ENCODE measurements at regions not wholly inside any gene's neighbourhood (a gene's known extent, or its start where the extent isn't known, plus 50 kb on each side); places are given as distances from the start of the nearest gene placed in this dataset.

- Histone ChIP-seq H3K4me3 (no peak overlapping the region), H3K27me3 (replicated peaks in 1 of 7) (no peaks in the 10 kb centered on the region), H3K4me1 (no peaks in the 10 kb centered on the region), H3K27ac (no peak overlapping the region), H3K9me3 (no peaks in the 10 kb centered on the region), H3K36me3 (no peaks in the 10 kb centered on the region)
- DNase-seq = no peak
- intact Hi-C loops (cut with DNase I; ENCODE audit: low total_unique reads) = no loop called here
- 63 to 80% (median 69%) methylated on average over 4 of the region's 4 CpGs for WGBS, 5 donors
- TF ChIP-seq POLR2A (IDR thresholded peaks at IDR 0.05) (no peak), POLR2AphosphoS5 (IDR thresholded peaks at IDR 0.05) (no peak)
- TF ChIP-seq, protein P1, sequence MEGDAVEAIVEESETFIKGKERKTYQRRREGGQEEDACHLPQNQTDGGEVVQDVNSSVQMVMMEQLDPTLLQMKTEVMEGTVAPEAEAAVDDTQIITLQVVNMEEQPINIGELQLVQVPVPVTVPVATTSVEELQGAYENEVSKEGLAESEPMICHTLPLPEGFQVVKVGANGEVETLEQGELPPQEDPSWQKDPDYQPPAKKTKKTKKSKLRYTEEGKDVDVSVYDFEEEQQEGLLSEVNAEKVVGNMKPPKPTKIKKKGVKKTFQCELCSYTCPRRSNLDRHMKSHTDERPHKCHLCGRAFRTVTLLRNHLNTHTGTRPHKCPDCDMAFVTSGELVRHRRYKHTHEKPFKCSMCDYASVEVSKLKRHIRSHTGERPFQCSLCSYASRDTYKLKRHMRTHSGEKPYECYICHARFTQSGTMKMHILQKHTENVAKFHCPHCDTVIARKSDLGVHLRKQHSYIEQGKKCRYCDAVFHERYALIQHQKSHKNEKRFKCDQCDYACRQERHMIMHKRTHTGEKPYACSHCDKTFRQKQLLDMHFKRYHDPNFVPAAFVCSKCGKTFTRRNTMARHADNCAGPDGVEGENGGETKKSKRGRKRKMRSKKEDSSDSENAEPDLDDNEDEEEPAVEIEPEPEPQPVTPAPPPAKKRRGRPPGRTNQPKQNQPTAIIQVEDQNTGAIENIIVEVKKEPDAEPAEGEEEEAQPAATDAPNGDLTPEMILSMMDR (IDR thresholded peaks at IDR 0.05 in 8 of 11, conservative IDR thresholded peaks at IDR 0.05 in 3 of 11) = no peak
Observed at GRCh38 chr18:38427736-38428135, 862.1 kb upstream of the CELF4 start.

DNA sequence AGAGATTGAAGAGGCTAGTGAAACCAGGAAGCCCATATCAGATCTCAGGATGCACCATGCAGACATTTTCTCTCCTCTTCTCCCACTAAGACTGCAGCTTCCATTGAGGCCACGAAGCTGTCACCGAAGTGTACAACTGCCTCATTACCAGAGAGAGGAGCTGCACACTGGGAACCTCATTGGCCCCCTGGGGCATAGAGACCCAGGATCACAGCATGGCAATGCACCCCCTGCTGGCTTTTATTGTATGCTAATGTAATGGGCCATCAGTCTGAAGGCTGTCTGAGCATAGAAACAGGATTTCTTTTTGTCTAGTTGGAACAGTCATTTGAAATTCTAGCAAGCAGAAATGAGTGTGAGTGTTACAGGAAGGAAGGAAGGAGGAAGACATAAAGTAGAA is 861.6 kb upstream of the CELF4 start:
- DNase-seq = no peak
- TF ChIP-seq POLR2AphosphoS5 (IDR thresholded peaks at IDR 0.05) (no peak), POLR2A (IDR thresholded peaks at IDR 0.05) (no peak)
- TF ChIP-seq, protein P1 (IDR thresholded peaks at IDR 0.05 in 8 of 11, conservative IDR thresholded peaks at IDR 0.05 in 3 of 11) = no peak
- Histone ChIP-seq H3K27me3 (replicated peaks in 1 of 7) (no peaks in the 10 kb centered on the region), H3K4me1 (no peaks in the 10 kb centered on the region), H3K36me3 (no peaks in the 10 kb centered on the region), H3K4me3 (no peak overlapping the region), H3K27ac (no peak overlapping the region), H3K9me3 (no peaks in the 10 kb centered on the region)
- intact Hi-C loops (cut with DNase I; ENCODE audit: low total_unique reads) = no loop called here
- 85 to 97% (median 91%) methylated on average over 2 of the region's 2 CpGs for WGBS, 5 donors

DNA sequence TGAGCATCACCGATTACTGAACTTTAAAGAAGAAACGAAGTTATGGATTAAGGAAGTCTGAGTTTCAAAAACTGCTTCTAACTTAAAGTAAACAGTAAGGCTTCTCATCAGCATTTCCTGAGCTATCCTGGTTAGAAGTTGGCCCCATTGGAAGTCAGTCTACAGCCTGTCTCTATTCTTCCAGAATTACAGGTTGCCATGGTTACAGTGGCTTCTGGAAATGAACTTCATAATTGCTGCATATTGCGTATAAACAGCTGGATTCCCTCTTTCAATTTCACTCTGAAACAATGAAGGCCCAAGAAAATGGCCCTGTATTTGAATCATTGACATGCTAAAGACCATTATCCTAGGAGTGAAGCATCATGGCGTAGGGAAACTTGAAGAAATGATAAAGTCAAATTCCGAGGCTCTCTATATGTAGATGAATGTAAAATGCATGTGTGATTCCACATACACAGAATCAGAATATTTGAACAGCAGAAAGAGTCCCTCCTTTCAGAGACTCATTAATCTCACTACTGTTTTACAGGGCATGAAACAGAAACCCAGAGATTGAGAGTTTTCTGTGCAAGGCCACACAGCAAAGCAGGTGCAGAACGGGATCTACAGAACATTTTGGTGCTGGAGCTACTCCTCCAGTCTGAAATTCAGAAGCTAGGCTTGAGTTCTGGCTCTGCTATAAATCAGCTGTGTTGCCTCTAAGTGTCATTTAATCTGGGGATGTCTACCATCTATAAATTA is 856.4 kb upstream of the CELF4 start:
- intact Hi-C loops (cut with DNase I; ENCODE audit: low total_unique reads) = no loop called here
- WGBS, 5 donors = 82 to 89% (median 83%) methylated on average over 6 of the region's 6 CpGs
- no peaks in the 10 kb centered on the region for H3K9me3 ChIP-seq
- no peak for DNase-seq
- no peak overlapping the region for H3K27ac ChIP-seq
- no peaks in the 10 kb centered on the region for H3K27me3 ChIP-seq (replicated peaks in 1 of 7)
- TF ChIP-seq POLR2A (IDR thresholded peaks at IDR 0.05) = no peak
- TF ChIP-seq POLR2AphosphoS5 (IDR thresholded peaks at IDR 0.05) = no peak
- TF ChIP-seq, protein P1 (IDR thresholded peaks at IDR 0.05 in 8 of 11, conservative IDR thresholded peaks at IDR 0.05 in 3 of 11) = no peak
- H3K4me3 ChIP-seq = no peak overlapping the region
- no peaks in the 10 kb centered on the region for H3K4me1 ChIP-seq
- no peaks in the 10 kb centered on the region for H3K36me3 ChIP-seq

DNA sequence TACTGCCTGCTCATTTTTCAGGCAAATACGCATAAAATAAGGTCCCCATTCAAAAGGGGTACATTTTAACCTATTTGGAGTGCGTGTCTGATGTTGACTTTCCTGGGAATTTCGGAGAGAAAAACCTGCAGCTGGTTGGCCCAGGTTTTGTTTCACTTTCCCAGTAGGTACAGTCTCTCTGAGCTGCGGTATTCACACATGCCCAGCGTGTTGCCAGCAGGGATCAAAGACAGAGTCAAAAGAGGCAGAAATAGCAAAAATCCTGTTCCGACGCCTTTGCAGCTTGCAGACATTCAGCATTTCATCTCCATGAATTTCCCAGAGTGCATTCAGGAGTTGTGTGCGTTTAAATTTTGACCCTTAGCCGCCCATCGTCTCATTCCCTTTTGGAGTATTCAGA is 855.4 kb upstream of the CELF4 start:
- no peak for TF ChIP-seq POLR2A (IDR thresholded peaks at IDR 0.05)
- TF ChIP-seq, protein P1 (IDR thresholded peaks at IDR 0.05 in 8 of 11, conservative IDR thresholded peaks at IDR 0.05 in 3 of 11) = no peak
- no peak for TF ChIP-seq POLR2AphosphoS5 (IDR thresholded peaks at IDR 0.05)
- Histone ChIP-seq H3K27ac (no peak overlapping the region), H3K4me3 (no peak overlapping the region), H3K36me3 (no peaks in the 10 kb centered on the region), H3K9me3 (no peaks in the 10 kb centered on the region), H3K27me3 (replicated peaks in 1 of 7) (no peaks in the 10 kb centered on the region), H3K4me1 (no peaks in the 10 kb centered on the region)
- no peak for DNase-seq
- intact Hi-C loops (cut with DNase I; ENCODE audit: low total_unique reads) = no loop called here
- 77 to 90% (median 82%) methylated on average over 10 of the region's 10 CpGs for WGBS, 5 donors
